CD14-positive monocyte (primary cell): ENCODE measurements at regions not wholly inside any gene's neighbourhood (a gene's known extent, or its start where the extent isn't known, plus 50 kb on each side); places are given as distances from the start of the nearest gene placed in this dataset.
A peak's percentile ranks its signal among the peaks of the same experiment; 100 is the strongest.

Source experiments
- DNase-seq, 3 donors: peaks; one replicate each; pipeline ENCODE4 v3.0.0-alpha.2; 2011 to 2022
- H2AFZ ChIP-seq: 2 replicates; pipeline ENCODE4 v1.6.0; 2012; ENCODE audit warnings: mild to moderate bottlenecking, low read depth, low read length, inconsistent platforms; ENCODE audit not compliant: insufficient read depth, poor library complexity, severe bottlenecking
- H3K27ac ChIP-seq, 2 donors: 1 replicate in 1 of 2; 2 replicates in 1 of 2; pipeline ENCODE4 v1.5.1; 2012 to 2013; ENCODE audit warnings: low read length in 2 of 2, control low read depth in 1 of 2, inconsistent platforms in 1 of 2, low read depth in 1 of 2, mild to moderate bottlenecking in 1 of 2
- H3K27me3 ChIP-seq, 2 donors: one replicate each; pipeline versions ENCODE4 v1.6.0 to v1.6.1; 2011 to 2013; ENCODE audit warnings: low read length in 2 of 2; ENCODE audit not compliant: control insufficient read depth in 2 of 2, insufficient read depth in 2 of 2
- H3K36me3 ChIP-seq, 2 donors: replicated peaks in 1 of 2; 1 replicate in 1 of 2; 2 replicates in 1 of 2; pipeline versions ENCODE4 v1.5.1 to v1.6.1; 2012 to 2013; ENCODE audit warnings: low read length in 2 of 2, control low read depth in 1 of 2, inconsistent platforms in 1 of 2, mild to moderate bottlenecking in 1 of 2; ENCODE audit not compliant: insufficient read depth in 2 of 2, control insufficient read depth in 1 of 2
- H3K4me1 ChIP-seq, 2 donors: 1 replicate in 1 of 2; 2 replicates in 1 of 2; pipeline versions ENCODE4 v1.5.1 to v1.6.1; 2012 to 2013; ENCODE audit warnings: low read length in 2 of 2, control low read depth in 1 of 2, inconsistent platforms in 1 of 2, mild to moderate bottlenecking in 1 of 2, moderate library complexity in 1 of 2; ENCODE audit not compliant: insufficient read depth in 2 of 2, control insufficient read depth in 1 of 2
- H3K4me2 ChIP-seq: replicated peaks from 2 replicates; pipeline ENCODE3; 2012; ENCODE audit warnings: low read length, moderate library complexity, mild to moderate bottlenecking; ENCODE audit not compliant: poor library complexity, severe bottlenecking; ENCODE audit errors: extremely low read depth
- H3K4me3 ChIP-seq, 3 experiments: fragments of 200-600 bp in 1 of 3; sonication (generic) in 1 of 3; replicated peaks in 1 of 3; 1 replicate in 2 of 3; 2 replicates in 1 of 3; pipeline ENCODE4 v1.5.1; 2011 to 2013; ENCODE audit warnings: low read length in 3 of 3, mild to moderate bottlenecking in 3 of 3, control low read depth in 2 of 3, low read depth in 2 of 3, inconsistent platforms in 1 of 3, moderate library complexity in 1 of 3
- H3K79me2 ChIP-seq: 2 replicates; pipeline ENCODE4 v1.6.0; 2012; ENCODE audit warnings: mild to moderate bottlenecking, control low read depth, inconsistent platforms, low read length, moderate library complexity; ENCODE audit not compliant: insufficient read depth
- H3K9ac ChIP-seq: 2 replicates; pipeline ENCODE4 v1.6.0; 2017; ENCODE audit warnings: low read length, mild to moderate bottlenecking; ENCODE audit not compliant: insufficient read depth, poor library complexity, severe bottlenecking
- H3K9me3 ChIP-seq, 2 donors: replicated peaks in 1 of 2; 1 replicate in 1 of 2; 2 replicates in 1 of 2; pipeline versions ENCODE4 v1.5.1 to v1.6.1; 2012 to 2013; ENCODE audit warnings: low read length in 2 of 2, control low read depth in 1 of 2; ENCODE audit not compliant: control insufficient read depth in 1 of 2, insufficient read depth in 1 of 2
- H4K20me1 ChIP-seq: 2 replicates; pipeline ENCODE4 v1.6.0; 2012; ENCODE audit warnings: mild to moderate bottlenecking, low read length, control low read depth, moderate library complexity; ENCODE audit not compliant: insufficient read depth
- H3K27ac Mint-ChIP-seq, 7 donors: one replicate each; pipeline ENCODE4 v1.8.0; 2020; ENCODE audit warnings: mild to moderate bottlenecking in 7 of 7, mixed read lengths in 7 of 7, moderate library complexity in 6 of 7, inconsistent platforms in 2 of 7
- H3K27me3 Mint-ChIP-seq, 3 donors: one replicate each; pipeline ENCODE4 v1.8.0; 2021 to 2022; ENCODE audit warnings: low read depth in 3 of 3, mild to moderate bottlenecking in 3 of 3, mixed read lengths in 3 of 3, moderate library complexity in 3 of 3, inconsistent platforms in 1 of 3
- H3K36me3 Mint-ChIP-seq, 2 donors: one replicate each; pipeline ENCODE4 v1.8.0; 2020; ENCODE audit warnings: mixed read lengths in 2 of 2, inconsistent platforms in 1 of 2, mild to moderate bottlenecking in 1 of 2
- H3K4me1 Mint-ChIP-seq: one replicate; pipeline ENCODE4 v1.8.0; 2020; ENCODE audit warnings: mild to moderate bottlenecking, mixed read lengths
- H3K4me3 Mint-ChIP-seq, 2 donors: one replicate each; pipeline ENCODE4 v1.8.0; 2020; ENCODE audit warnings: mild to moderate bottlenecking in 2 of 2, mixed read lengths in 2 of 2, moderate library complexity in 1 of 2
- H3K9me3 Mint-ChIP-seq, 7 donors: one replicate each; pipeline ENCODE4 v1.8.0; 2020 to 2022; ENCODE audit warnings: mixed read lengths in 7 of 7, mild to moderate bottlenecking in 6 of 7, moderate library complexity in 6 of 7, inconsistent platforms in 2 of 7
- CTCF ChIP-seq: fragments of 200-600 bp; IDR thresholded peaks from one replicate; pipeline ENCODE4 v1.8.0; 2022; ENCODE audit warnings: antibody characterized with exemption, mild to moderate bottlenecking
- whole genome bisulfite sequencing: methylation state at CpG from one replicate; pipeline ENCODE4 v1.1.5; 2013; ENCODE audit warnings: missing lambda C conversion rate; ENCODE audit not compliant: insufficient coverage; 5-methylcytosine and 5-hydroxymethylcytosine counted together
- intact Hi-C, 2 donors: fragments of 100-400 bp; cut with micrococcal nuclease; formaldehyde crosslinking; loops; one replicate each; pipeline versions ENCODE4 v1.15.0 to v1.15.1; 2023

DNA sequence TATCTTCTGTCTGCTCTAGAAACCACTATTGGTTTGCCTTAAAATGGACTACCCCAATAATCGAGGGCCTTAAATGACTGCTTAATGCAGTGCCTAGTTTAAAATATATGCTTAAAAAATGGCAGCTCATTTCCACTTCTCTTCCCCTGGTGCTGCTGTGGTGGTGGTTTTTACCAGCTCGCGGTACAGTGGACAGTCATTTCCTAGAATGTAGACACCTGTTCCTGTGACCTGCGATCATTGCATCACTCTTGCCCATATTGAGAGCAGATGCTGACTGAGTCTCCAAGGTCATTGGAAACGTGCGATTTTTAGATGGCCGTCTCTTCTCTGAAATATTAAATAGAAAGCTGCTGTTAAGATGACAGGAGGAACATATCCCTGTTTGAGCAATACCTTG, 164.1 kb downstream of the UTRN start:
- H3K27ac Mint-ChIP-seq: peak overlapping the region in 1 of 7 donors; percentile 48
- Histone ChIP-seq H3K36me3 (peaks cover 77 to 98% of the 10 kb centered on the region in 2 donors), H3K4me1 (no peaks in the 10 kb centered on the region), H3K79me2 (no peaks in the 10 kb centered on the region), H3K9me3 (no peaks in the 10 kb centered on the region), H3K27me3 (no peaks in the 10 kb centered on the region), H3K27ac (no peak overlapping the region), H2AFZ (no peak overlapping the region), H3K4me3 (no peak overlapping the region), H4K20me1 (no peaks in the 10 kb centered on the region), H3K4me2 (no peak overlapping the region), H3K9ac (no peak overlapping the region)
- peaks cover 0 to 2% (median 2%) of the 10 kb centered on the region in 3 donors for H3K27me3 Mint-ChIP-seq
- TF ChIP-seq CTCF: no peak
- DNase-seq: no peak
- peaks cover 59 to 76% of the 10 kb centered on the region in 2 donors for H3K36me3 Mint-ChIP-seq
- H3K4me3 Mint-ChIP-seq: no peak overlapping the region
- intact Hi-C loops: no loop called here
- WGBS: 100% methylated on average over 1 of the region's 7 CpGs
- H3K9me3 Mint-ChIP-seq: no peaks in the 10 kb centered on the region
- H3K4me1 Mint-ChIP-seq: no peaks in the 10 kb centered on the region

DNA sequence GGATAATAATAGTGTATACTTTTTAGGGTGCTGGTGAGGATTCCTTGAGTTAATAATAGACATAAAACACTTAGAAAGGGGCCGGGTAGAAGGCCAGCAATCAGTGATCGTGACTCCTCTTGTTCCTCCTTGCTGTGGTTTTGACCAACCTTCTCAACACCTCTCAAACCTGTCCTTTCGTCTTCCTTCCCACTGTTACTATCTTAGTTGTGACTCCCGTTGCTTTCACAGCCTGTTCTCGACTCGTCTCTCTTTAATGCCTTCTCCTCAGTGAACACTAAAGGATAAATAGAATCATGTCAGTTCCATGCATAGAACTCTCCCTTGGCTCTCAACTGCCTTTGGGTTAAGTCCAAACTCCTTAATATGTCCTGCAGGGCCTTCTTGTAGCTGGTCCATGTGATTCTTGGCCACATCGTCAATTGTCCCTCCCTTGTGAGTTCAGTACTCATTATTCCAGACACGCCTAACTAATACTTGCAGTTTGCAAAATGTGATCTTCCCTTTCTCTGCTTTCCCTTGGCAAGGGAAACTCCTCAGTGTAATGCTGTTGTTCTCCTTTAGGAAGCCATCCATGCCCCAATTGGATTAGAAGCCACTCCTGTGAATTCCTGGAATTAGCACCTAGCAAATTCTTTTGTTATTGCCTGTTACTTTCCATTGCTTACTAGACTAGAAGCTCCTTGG, 164.9 kb downstream of the UTRN start:
- Histone ChIP-seq H2AFZ (no peak overlapping the region), H4K20me1 (no peaks in the 10 kb centered on the region), H3K4me3 (no peak overlapping the region), H3K79me2 (no peaks in the 10 kb centered on the region), H3K9me3 (no peaks in the 10 kb centered on the region), H3K27ac (no peak overlapping the region), H3K36me3 (peaks cover 79 to 98% of the 10 kb centered on the region in 2 donors), H3K9ac (no peak overlapping the region), H3K27me3 (no peaks in the 10 kb centered on the region), H3K4me2 (no peak overlapping the region), H3K4me1 (no peaks in the 10 kb centered on the region)
- 100% methylated on average over 6 of the region's 8 CpGs for WGBS
- no peak overlapping the region for H3K4me3 Mint-ChIP-seq
- peaks cover 63 to 78% of the 10 kb centered on the region in 2 donors for H3K36me3 Mint-ChIP-seq
- intact Hi-C loops: no loop called here
- peaks cover 0 to 2% (median 2%) of the 10 kb centered on the region in 3 donors for H3K27me3 Mint-ChIP-seq
- H3K9me3 Mint-ChIP-seq: no peaks in the 10 kb centered on the region
- peak overlapping the region in 3 of 7 donors; percentile 1 to 21 (median 2) for H3K27ac Mint-ChIP-seq
- H3K4me1 Mint-ChIP-seq: no peaks in the 10 kb centered on the region
- no peak for TF ChIP-seq CTCF
- DNase-seq: no peak
